ENCODE measurements at regions not wholly inside any gene's neighbourhood (a gene's known extent, or its start where the extent isn't known, plus 50 kb on each side); places are given as distances from the start of the nearest gene placed in this dataset.

- TF ChIP-seq ZNF274 (IDR thresholded peaks at IDR 0.05; ENCODE audit: low read depth, low read length) (no peak), YY1 (IDR thresholded peaks at IDR 0.05; ENCODE audit: insufficient read depth, insufficient read length) (no peak)
These were observed 85.2 kb downstream of the NR2F2 start for GRCh38 chr15:96415513-96416217.
